ENCODE measurements at regions not wholly inside any gene's neighbourhood (a gene's known extent, or its start where the extent isn't known, plus 50 kb on each side); places are given as distances from the start of the nearest gene placed in this dataset.

DNA sequence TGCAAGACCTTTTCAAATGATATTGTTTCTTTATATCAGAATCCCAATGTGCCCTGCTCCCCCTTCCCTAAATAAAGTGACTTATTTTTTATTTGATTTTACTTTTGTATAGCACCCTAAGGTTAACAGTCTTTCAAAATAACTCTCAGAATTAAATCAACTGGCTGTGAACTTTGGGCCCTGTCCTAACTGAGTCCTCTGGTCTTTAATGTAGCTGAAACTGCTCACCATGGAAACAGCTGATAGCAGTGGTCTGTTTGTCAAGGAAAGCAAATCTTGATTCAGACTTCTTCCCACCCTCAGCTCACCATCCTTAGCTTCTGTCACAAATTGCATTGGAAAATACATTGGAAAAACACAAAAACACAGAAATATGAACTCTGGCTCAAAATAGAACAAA is 105.2 kb upstream of the PRPS1L1 start:
- no peak overlapping the region for H2AFZ ChIP-seq (ENCODE audit: low read depth, low read length)
- no peaks in the 10 kb centered on the region for H3K9me3 ChIP-seq (ENCODE audit: insufficient read depth, low read length)
- H3K4me1 ChIP-seq (ENCODE audit: low read length) = no peaks in the 10 kb centered on the region
- no peaks in the 10 kb centered on the region for H3K36me3 ChIP-seq (replicated peaks; ENCODE audit: low read depth, low read length)
- no peaks in the 10 kb centered on the region for H3K79me2 ChIP-seq (ENCODE audit: low read length)
- no peak for TF ChIP-seq EZH2phosphoT487 (IDR thresholded peaks at IDR 0.05; ENCODE audit: low read depth)
- TF ChIP-seq, protein P1, sequence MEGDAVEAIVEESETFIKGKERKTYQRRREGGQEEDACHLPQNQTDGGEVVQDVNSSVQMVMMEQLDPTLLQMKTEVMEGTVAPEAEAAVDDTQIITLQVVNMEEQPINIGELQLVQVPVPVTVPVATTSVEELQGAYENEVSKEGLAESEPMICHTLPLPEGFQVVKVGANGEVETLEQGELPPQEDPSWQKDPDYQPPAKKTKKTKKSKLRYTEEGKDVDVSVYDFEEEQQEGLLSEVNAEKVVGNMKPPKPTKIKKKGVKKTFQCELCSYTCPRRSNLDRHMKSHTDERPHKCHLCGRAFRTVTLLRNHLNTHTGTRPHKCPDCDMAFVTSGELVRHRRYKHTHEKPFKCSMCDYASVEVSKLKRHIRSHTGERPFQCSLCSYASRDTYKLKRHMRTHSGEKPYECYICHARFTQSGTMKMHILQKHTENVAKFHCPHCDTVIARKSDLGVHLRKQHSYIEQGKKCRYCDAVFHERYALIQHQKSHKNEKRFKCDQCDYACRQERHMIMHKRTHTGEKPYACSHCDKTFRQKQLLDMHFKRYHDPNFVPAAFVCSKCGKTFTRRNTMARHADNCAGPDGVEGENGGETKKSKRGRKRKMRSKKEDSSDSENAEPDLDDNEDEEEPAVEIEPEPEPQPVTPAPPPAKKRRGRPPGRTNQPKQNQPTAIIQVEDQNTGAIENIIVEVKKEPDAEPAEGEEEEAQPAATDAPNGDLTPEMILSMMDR (IDR thresholded peaks at IDR 0.05; ENCODE audit: low read depth, low read length) = no peak
- no peaks in the 10 kb centered on the region for H3K27me3 ChIP-seq (ENCODE audit: low read depth, low read length)
- no peak overlapping the region for H3K4me2 ChIP-seq (ENCODE audit: low read length)
- H3K4me3 ChIP-seq (ENCODE audit: low read length) = no peak overlapping the region
- H3K9ac ChIP-seq (ENCODE audit: low read length) = no peak overlapping the region
- no peak overlapping the region for H3K27ac ChIP-seq (ENCODE audit: low read length)
- H4K20me1 ChIP-seq (ENCODE audit: insufficient read depth, low read length) = no peaks in the 10 kb centered on the region

DNA sequence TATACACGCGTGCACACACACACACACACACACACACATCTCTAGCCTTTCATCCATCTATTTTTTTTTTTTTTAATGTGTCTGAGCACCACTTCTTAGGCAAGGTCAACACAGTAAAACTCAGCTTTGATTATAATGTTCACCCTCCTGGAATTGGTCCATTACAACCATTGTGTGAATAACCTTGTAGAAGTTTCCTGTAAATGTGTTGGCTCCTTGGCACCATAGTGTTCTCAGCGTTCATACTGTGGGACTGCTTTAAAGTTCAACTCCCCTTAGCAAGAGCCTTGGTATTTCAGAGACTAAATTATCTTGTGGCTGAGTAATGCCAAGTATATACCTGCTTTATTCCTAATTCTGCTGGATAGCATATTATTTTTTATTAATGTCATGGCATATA is 106.3 kb upstream of the PRPS1L1 start:
- H2AFZ ChIP-seq (ENCODE audit: low read depth, low read length) = no peak overlapping the region
- no peaks in the 10 kb centered on the region for H4K20me1 ChIP-seq (ENCODE audit: insufficient read depth, low read length)
- H3K9me3 ChIP-seq (ENCODE audit: insufficient read depth, low read length) = no peaks in the 10 kb centered on the region
- no peak overlapping the region for H3K4me2 ChIP-seq (ENCODE audit: low read length)
- H3K9ac ChIP-seq (ENCODE audit: low read length) = no peak overlapping the region
- TF ChIP-seq, protein P1 (IDR thresholded peaks at IDR 0.05; ENCODE audit: low read depth, low read length) = no peak
- TF ChIP-seq EZH2phosphoT487 (IDR thresholded peaks at IDR 0.05; ENCODE audit: low read depth) = no peak
- no peaks in the 10 kb centered on the region for H3K27me3 ChIP-seq (ENCODE audit: low read depth, low read length)
- no peak overlapping the region for H3K4me3 ChIP-seq (ENCODE audit: low read length)
- H3K27ac ChIP-seq (ENCODE audit: low read length) = no peak overlapping the region
- no peaks in the 10 kb centered on the region for H3K79me2 ChIP-seq (ENCODE audit: low read length)
- H3K4me1 ChIP-seq (ENCODE audit: low read length) = no peaks in the 10 kb centered on the region
- H3K36me3 ChIP-seq (replicated peaks; ENCODE audit: low read depth, low read length) = no peaks in the 10 kb centered on the region

DNA sequence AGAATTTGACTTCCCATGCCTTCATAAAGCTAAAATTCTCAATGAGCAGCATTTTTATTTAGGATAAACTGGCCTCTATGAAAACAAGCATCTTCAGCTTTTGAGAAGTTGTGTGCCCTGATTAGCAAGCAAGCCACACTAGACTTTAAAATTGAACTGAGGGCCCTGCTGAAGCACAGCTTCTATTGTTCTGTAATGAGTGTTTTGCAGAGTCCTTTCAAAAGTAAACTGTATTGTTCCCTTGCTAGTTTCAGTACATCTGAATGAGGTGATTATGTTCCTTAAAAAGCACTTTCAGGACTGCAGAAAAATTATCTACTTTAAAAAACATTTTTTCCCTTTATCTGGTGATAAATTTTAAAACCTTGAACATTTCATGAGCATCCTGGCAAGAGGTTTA is 113.3 kb upstream of the PRPS1L1 start:
- Histone ChIP-seq H3K36me3 (replicated peaks; ENCODE audit: low read depth, low read length) (no peaks in the 10 kb centered on the region), H3K27ac (ENCODE audit: low read length) (no peak overlapping the region), H3K9ac (ENCODE audit: low read length) (no peak overlapping the region)

DNA sequence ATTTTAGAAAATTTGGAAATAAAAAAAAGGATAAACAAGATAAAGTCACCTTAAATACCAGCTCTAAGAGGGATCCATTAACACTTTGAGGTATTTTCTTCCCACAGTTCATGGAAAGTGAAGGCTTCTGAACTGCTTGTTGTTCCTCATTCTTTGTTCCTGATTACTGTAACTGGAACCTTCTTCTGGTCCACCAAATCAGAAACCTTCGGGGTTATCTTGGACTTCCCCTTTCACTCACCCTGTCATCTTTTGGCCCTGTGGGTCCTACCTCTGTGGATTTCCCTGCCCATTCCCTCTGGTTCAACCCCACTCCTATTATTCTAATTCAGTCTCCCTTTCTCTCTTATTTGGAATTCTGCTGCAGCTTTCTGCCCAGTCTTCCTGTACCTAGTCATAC is 116.5 kb upstream of the PRPS1L1 start:
- Histone ChIP-seq H3K36me3 (replicated peaks; ENCODE audit: low read depth, low read length) (no peaks in the 10 kb centered on the region), H2AFZ (ENCODE audit: low read depth, low read length) (no peak overlapping the region), H3K9me3 (ENCODE audit: insufficient read depth, low read length) (no peaks in the 10 kb centered on the region), H3K4me1 (ENCODE audit: low read length) (peaks cover 24% of the 10 kb centered on the region), H3K4me3 (ENCODE audit: low read length) (peak overlapping the region; percentile 8), H4K20me1 (ENCODE audit: insufficient read depth, low read length) (no peaks in the 10 kb centered on the region), H3K9ac (ENCODE audit: low read length) (peak overlapping the region; percentile 14; the same call in 1 of the 2 replicates), H3K27ac (ENCODE audit: low read length) (peak overlapping the region; percentile 66), H3K79me2 (ENCODE audit: low read length) (no peaks in the 10 kb centered on the region), H3K4me2 (ENCODE audit: low read length) (peak overlapping the region; percentile 74), H3K27me3 (ENCODE audit: low read depth, low read length) (no peaks in the 10 kb centered on the region)
- TF ChIP-seq, protein P1 (IDR thresholded peaks at IDR 0.05; ENCODE audit: low read depth, low read length) = no peak
- no peak for TF ChIP-seq EZH2phosphoT487 (IDR thresholded peaks at IDR 0.05; ENCODE audit: low read depth)

More for the DNA sequence above, 113.3 kb upstream of the PRPS1L1 start:
- Histone ChIP-seq H3K4me1 (ENCODE audit: low read length) (peaks cover 23% of the 10 kb centered on the region), H2AFZ (ENCODE audit: low read depth, low read length) (no peak overlapping the region), H3K4me3 (ENCODE audit: low read length) (no peak overlapping the region), H4K20me1 (ENCODE audit: insufficient read depth, low read length) (no peaks in the 10 kb centered on the region), H3K9me3 (ENCODE audit: insufficient read depth, low read length) (no peaks in the 10 kb centered on the region), H3K27me3 (ENCODE audit: low read depth, low read length) (no peaks in the 10 kb centered on the region), H3K4me2 (ENCODE audit: low read length) (no peak overlapping the region), H3K79me2 (ENCODE audit: low read length) (no peaks in the 10 kb centered on the region)
- no peak for TF ChIP-seq EZH2phosphoT487 (IDR thresholded peaks at IDR 0.05; ENCODE audit: low read depth)
- TF ChIP-seq, protein P1 (IDR thresholded peaks at IDR 0.05; ENCODE audit: low read depth, low read length) = no peak
